Right renal cortex interstitium (tissue), 3 donors: ENCODE measurements at regions not wholly inside any gene's neighbourhood (a gene's known extent, or its start where the extent isn't known, plus 50 kb on each side); places are given as distances from the start of the nearest gene placed in this dataset.

Experiments used
- DNase-seq, 3 donors: peaks; one replicate each; pipeline ENCODE4 v3.0.0-alpha.2; 2013; ENCODE audit warnings: low read depth in 3 of 3, low spot score in 2 of 3

DNA sequence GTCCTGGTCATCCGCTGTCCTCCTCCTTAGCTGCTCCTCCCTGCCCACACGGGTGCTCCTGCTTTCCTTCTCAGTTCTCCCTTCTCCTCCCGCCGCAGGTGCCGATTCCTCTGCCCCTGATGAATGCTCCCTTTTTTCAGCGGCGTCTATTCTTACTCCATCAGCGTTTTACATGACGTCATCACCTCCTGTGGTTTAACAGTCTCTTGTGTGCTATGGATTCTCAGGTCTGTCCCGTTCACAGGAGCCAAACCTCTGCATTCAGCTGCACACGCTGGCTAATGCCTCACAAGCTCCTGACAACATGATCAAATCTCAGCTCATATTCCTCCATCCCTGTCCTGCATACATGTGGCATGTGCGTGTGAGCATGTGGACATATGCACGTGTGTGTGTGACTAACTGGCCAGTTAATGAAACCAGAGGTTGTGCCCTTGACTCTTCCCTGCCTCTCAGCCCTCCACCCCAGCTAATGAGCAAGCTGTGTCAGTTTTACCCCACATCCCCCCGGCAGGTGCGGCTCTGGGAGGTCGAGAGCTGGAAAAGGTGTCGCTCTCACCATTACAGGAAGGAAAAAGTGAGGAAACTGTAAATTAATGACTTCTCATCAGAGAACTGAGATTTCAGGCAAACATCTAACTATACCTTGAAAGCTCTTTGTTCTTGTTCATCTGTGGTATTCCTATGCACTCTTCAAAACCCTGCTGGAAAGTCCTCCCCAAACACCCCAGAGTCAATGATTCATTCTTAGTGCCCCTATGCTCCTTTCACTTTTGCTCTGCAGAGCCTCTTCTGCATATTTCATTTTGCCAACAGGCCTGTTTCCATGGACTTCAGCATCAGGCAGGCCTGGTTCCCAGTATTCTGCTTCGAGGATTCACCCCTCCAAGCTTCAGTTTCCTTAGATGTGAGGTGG is 163.1 kb downstream of the TTLL2 start:
- no peak for DNase-seq

DNA sequence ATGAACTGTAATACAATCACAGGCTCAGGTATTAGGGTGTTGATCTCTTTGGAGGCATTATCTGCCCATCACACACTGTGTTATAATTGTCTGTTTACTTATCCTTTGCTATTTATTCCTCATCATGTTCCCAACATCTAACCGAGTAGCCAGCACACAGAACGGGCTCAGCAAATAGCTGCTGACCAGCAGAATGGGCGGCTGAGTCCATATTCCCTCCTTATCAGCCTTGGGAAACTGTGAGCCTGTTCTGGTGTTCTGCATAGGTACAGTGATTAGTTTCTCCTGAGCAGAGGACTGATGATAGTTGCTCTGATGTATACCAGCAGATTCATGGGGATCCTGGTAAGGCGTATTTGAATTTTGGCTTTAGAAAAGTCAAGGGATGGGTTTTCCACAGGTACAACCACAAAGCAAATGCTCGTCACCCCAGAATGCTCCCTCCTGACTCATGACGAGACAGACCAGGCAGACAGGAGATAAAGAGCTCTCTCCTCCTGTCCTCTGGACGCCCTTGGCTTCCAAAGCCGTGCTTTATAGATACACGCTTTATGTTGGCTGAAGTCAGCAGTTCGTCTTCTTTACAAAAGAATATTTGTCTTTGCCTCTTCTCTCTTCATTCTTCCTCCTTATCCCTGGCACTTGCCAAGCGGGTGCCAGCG is 166.7 kb downstream of the TTLL2 start:
- no peak for DNase-seq

DNA sequence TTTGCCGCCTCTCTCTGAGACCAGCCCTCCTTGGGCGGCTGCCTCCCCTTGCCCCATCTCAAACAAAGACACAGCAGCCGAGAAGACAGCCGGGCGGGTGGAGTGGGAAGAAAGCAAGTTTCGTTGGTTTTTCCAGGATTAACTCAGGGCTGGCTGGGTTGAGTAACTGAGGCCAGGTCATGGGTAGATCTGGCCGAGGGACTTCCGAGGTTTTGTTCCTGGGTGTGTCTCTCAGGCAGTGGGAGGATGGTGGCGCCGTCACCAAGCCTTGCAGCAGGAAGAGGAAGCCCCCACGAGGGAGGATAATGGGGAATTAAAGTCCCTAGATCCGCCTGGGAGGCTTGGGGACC is 167.2 kb downstream of the TTLL2 start:
- DNase-seq = no peak

DNA sequence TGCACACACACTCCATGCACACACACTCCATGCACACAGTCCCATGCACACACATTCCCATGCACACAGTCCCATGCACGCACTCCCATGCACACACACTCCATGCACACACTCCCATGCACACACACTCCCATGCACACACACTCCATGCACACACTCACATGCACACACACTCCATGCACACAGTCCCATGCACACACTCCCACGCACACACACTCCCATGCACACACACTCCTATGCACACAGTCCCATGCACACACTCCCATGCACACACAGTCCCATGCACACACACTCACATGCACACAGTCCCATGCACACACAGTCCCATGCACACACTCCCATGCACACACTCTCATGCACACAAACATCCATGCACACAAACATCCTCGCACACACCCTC is 168.4 kb downstream of the TTLL2 start:
- DNase-seq = no peak

DNA sequence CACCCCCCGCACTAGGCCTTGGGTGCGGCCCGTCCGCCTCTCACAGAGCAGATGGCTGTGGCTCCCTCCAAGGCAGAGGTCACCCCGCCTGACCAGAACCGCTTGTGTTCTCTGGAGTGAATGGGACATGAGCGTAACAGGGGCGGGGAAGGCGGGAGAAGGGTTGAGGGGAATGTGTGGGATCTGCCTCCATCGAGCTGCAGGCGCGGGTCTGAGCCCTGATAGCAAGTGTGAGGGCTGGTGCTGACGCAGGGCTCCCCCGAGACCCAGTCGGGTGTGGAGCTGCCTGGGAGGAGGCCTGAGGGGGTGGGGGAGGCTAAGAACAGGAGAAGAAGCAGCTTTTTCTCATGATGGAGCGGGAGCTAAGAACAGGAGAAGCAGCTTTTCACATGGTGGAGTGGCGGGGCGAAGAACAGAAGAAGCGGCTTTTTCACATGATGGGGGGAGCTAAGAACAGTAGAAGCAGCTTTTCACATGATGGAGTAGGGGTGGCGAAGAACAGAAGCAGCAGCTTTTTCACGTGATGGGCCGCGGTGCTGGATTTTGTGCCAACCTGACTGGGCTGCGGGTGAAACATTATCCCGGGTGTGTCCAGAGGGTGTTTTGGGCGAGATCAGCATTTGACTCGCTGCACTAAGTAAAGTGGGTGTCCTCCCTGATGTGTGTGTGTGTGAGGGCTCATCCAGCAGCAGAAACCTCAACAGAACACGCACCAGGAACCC is 169.3 kb downstream of the TTLL2 start:
- no peak for DNase-seq

DNA sequence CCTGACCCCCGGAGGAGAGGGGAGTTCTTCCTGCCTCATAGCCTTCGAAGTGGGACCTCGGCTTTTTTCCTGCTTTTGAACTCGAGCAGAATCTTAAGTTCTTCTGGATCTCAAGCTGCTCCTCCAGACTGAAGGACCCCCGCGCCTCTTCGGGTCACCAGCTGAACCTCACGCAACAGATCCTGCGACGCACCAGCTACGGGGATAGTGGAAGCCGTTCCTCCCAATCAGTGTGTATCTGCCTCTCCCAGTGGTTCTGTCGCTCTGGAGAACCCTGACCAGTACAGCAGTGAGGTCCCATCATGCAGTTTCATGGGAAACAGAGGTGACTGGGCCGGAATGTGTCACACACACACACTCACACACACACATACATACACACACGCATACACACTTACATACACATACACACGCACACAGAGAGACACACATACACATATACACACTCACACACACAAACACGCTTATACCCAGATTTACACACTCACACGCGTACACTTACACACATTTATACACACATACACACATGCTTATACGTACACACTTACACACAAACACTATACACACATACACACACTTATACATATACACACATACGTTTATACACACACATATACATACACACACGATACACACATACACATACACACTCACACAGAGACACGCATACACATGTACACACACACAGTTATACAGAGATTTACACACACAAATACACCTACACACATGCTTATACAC is 170.0 kb downstream of the TTLL2 start:
- no peak for DNase-seq

DNA sequence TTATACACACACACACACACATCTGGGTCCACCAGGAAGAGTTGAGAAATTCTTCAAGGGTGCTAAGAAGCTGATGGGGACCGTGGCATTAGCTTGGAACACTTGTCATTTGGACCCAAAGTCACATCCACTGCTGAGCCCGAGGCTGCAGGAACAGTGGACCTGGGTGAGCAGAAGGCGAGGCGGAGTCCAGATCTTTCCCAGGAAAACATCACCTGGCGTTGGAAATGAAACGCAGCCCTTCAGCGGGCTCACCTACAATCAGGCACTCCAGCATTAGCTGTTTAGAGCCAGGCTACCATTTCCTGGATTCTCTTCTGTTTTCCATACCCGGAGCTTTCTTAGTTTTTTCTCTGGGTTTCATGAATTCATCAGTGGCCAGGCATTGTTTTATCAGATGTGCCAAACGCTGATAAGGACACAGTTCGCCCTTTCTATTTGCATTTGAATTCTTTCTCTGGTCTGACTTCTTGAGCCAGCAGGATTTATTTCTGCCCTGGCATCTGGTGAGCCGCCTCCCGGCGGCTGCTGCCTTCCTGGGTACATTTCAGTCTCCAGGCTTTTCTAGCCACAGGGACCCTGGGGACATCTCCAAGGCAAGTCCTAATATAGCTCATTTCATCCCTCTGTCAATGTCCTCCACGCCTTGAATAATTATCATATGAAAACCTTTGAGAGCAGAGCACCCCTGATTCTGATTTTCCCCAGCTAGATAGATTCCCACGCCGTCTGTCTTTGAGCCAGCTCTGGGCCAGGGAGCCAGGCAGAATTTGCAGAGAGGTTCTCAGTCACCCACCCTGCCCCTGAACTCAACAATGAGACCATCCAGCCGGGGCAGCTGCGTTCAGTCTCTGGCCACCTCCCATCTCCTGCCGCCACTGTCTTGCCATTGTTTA is 170.9 kb downstream of the TTLL2 start:
- DNase-seq = no peak

DNA sequence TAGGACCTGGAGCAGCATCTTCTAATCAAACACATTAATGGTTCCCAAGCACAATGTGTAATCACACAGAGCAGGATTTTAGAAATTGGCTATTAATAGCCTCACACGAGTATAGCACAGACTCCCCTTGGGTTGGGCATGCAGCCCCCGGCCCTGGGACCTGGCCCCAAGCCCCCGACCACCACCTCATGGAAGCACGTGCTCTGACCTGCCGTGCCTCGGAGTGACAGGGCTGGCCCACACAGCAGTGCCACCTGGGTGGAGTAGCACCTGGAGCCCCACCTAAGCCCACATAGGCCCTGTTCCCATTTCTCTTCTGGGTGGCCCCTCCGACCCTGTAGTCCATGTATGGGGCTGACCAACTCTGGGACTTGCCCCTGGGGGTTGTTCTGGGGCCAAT is 171.8 kb downstream of the TTLL2 start:
- no peak for DNase-seq

DNA sequence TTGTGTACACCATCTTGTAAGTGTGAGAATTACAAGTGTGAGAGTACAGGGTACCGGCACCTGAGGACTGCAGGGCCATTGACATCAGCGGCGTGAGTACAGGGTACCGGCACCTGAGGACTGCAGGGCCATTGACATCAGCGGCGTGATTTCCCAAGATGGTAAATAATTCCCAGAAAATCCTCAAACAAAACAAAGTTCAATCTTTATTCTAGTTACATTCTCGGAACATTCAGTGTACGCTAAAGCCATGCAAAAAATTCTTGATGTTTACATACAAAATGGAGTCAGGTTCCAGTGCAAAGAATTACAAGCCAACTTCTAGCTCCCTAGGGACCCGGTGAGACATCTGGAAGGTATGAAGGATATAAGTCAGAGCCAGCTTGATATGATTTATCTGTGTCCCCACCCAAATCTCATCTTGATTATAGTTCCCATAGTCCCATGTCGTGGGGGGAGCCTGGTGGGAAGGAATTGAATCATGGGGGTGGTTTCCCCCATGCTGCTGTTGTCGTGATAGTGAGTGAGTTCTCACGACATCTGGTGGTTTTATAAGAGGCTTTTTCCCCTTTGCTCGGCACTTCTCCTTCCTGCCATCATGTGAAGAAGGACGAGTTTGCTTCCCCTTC is 172.7 kb downstream of the TTLL2 start:
- DNase-seq = no peak

DNA sequence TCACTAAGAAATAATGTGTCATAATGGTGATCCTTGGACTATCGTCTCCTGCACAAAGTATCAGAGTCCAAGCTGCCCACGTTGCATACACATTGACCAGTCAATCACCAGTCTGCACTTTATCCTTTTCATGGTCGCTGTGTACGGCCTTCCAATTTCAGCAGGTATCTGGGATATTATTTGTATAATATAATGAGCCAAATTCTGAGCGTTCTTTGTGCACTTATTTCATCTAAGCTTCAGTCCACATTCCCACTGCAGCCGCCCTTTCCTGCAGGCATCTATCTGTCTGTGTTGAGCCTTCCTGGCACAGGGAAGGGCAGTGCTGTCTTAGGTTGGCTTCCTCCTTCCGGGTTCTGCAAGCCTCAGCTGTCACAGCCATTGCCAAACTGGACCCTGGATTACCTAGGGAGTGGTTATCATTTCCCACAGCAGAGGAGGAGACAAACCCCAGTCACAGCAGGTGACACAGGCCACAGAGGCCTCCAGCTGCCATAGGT is 174.3 kb downstream of the TTLL2 start:
- DNase-seq = no peak

DNA sequence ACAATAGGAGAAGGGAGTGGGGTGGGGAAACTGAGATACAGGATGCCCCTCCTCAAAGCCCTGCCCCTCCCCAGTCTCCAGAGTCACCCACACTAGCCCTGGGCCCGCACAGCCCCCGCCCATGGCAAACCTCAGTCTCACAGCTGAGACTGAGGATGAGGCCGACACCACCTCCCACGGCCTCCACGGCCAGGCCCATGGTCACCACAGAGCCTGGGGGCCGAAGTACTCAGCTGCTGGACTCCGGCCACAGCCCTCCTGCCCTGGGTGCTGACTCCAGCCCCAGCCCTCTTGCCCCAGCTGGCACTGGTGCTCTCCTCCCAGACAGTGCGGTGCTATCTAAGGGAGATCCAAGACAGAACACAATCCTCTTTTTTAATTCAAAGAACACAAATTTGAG is 176.1 kb downstream of the TTLL2 start:
- no peak for DNase-seq

DNA sequence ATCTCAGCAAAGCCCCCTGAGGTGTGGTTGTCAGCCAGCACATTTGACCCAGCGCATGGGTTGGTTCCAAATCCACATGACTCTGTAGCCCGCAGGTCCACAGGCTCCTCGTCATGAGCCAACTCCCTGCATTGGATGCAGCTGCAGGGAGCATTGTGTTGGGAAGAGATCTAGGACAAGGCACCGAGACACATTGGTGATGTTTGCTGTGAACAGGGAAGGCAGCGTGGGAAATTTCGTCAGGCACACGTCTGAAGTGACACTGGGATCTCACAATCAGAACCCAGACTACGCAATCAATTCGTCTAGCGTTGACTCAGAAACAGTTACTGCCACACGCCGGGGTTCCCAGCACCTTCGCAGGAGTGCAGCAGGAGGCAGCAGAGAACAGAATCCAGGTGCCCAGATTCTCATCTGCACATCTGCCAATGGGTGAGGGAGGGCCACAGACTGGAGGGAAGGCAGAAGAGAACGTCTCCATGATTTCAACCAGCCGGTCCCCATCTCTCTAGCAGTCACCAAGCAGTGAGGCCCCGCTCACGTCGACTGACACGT is 177.0 kb downstream of the TTLL2 start:
- DNase-seq = no peak

DNA sequence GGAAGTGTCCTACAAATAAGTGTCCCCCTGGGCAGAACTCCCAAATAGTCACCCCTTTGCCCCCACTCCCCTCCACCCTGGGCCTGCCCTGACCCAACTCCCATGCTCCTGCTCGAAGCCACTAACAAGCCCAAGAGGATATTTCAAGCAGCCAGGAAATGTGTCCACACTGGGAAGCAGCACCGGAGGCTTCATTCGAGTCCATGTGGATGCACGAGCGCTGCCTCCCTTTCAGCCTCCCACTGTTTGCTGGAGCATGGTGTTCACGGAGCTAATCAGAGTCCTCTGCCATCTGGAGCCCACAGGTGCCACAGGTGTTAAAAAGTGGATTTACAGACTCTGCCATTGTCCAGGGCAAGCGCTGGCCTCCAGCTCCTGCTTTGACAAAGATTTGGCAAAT is 177.6 kb downstream of the TTLL2 start:
- DNase-seq = no peak

DNA sequence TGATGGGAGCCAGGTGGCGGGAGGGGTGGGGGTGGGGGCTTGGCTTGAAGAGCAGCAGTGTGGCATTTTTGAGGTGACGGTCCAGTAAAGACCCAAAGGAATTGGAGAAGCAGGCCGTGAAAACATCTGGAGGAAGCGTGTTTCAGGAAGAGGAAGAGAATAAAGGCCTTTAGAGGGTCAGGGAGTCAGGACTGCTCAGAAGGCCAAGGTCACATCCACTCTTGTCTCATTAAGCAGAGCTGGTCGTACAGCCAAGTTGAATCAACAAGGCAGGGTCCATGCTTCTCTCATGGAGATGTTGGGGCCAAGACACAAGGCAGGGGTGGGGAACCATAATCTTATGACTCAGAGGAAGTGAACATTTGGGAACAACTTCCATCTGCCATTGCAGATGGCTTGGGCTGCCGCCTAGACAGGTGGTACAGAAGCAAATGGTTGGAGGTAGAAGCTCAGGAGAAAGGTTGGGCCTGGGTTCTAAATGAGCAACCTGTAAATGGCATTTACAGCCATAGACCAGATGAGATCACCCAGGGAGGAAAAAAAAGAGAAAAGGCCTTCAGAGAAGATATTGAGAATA is 179.6 kb downstream of the TTLL2 start:
- DNase-seq = no peak

DNA sequence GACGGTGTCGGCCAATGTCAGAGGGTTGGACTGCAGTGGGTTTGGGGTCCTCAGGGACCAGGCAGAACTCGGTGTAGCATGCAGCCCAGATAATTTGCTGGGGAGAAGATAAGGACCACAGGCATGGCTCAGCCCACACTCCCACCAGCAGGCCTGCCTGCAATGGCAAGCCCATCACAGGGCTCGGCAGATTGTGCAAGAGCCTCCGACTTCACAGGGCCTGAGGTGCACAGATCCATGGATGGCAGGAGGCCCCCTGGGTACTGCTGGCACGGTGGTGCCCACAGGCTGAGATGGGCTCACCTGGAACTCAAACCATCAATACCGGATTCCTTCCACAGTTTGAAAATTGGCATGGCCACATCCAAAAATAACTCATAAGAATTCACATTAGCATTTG is 180.3 kb downstream of the TTLL2 start:
- no peak for DNase-seq

DNA sequence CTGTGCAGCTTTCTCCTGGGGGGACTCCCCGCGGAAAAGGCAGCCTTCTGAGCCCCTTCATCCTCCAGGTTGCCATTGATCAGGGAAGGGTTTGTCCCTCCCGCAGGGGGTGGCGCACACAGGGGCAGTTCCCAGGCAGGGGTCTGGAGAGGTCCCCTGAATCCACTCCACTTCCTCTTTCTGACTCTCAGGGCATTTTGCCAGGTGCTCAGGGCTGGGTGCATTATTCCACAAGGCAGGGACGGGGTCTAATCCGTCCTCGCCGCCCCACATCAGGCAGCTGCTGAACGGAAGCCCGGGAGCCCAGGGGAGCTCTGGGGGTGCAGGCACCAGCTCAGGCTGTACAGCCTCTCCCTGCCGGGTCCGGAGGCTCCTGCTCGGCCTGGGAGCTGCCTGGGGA is 180.9 kb downstream of the TTLL2 start:
- no peak for DNase-seq

DNA sequence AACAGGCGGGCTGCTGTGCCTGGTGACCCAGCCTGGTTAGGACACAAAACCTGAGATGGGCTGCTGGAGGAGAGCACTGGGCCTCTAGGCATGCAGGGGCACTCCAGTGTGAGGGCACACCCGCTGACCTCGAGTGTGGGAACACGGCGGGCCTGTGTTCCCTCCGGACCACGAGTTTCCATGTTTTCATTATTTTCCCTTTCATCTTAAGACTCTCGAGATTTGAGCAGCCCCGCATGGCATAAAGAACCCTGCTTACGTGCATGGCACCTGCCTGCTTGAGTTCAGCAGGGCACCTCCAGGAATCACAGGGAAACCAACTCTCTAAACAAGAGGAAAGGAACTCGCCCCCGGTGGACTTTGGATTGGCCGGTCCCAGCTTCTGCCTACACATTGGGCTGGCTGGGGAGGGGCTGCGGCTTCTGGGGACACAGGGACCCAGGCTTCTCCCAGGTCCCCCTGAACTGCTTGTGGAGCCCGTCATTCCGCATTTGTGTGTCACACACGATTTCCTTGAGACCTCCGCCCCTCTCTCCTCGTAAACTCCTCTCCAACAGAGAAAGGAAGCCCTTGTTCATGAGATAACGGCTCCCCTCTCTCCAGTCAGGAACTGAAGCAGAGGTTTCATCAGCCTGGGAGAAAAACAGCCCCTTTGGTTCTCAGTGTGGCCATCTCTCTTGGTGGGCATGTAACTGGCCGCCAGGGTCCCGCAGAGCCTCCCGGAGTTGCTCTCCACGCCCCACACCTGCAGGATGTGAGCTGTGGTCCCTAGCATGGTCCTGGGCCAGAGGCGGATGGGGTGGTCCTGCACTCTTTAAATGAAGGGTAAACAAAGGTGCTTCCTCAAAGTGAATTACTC is 181.8 kb downstream of the TTLL2 start:
- DNase-seq = no peak
